DND-41 (cell line): ENCODE measurements at regions not wholly inside any gene's neighbourhood (a gene's known extent, or its start where the extent isn't known, plus 50 kb on each side); places are given as distances from the start of the nearest gene placed in this dataset.

Experiments
- ATAC-seq: fragments of 200-7000 bp; cut with Tn5 transposase; 3 replicates; pipeline ENCODE4 v1.9.1; 2021; ENCODE audit warnings: low read depth; ENCODE audit not compliant: insufficient read depth
- DNase-seq: peaks from one replicate; pipeline ENCODE4 v3.0.0-alpha.2; 2020
- H2AFZ ChIP-seq: 2 replicates; pipeline ENCODE4 v1.6.0; 2012; ENCODE audit warnings: low read depth, low read length
- H3K27ac ChIP-seq: 2 replicates; pipeline ENCODE4 v1.5.1; 2012; ENCODE audit warnings: low read length, inconsistent platforms
- H3K27me3 ChIP-seq: fragments of 200-600 bp; sonication (generic); 2 replicates; pipeline ENCODE4 v1.6.0; 2012; ENCODE audit warnings: low read length, mild to moderate bottlenecking, inconsistent platforms; ENCODE audit not compliant: insufficient read depth, poor library complexity
- H3K36me3 ChIP-seq: 2 replicates; pipeline ENCODE4 v1.5.1; 2012; ENCODE audit warnings: low read length, inconsistent platforms; ENCODE audit not compliant: insufficient read depth
- H3K4me1 ChIP-seq: 2 replicates; pipeline ENCODE4 v1.5.1; 2012; ENCODE audit warnings: mild to moderate bottlenecking, low read length; ENCODE audit not compliant: insufficient read depth
- H3K4me2 ChIP-seq: 2 replicates; pipeline ENCODE4 v1.6.0; 2012; ENCODE audit warnings: mild to moderate bottlenecking, moderate library complexity, low read length, inconsistent platforms; ENCODE audit not compliant: insufficient read depth
- H3K4me3 ChIP-seq, 2 experiments: fragments of 200-600 bp in 1 of 2; shearing (Covaris generic) in 1 of 2; 2 replicates each; pipeline ENCODE4 v1.5.1; 2012 to 2016; ENCODE audit warnings: inconsistent platforms in 2 of 2, low read length in 2 of 2, mild to moderate bottlenecking in 2 of 2, low read depth in 1 of 2, moderate library complexity in 1 of 2
- H3K79me2 ChIP-seq: 2 replicates; pipeline ENCODE4 v1.6.0; 2012; ENCODE audit warnings: low read length, inconsistent platforms; ENCODE audit not compliant: insufficient read depth
- H3K9ac ChIP-seq: 2 replicates; pipeline ENCODE4 v1.6.0; 2012; ENCODE audit warnings: low read depth, mild to moderate bottlenecking, inconsistent platforms, low read length, moderate library complexity
- H3K9me3 ChIP-seq: 2 replicates; pipeline ENCODE4 v1.5.1; 2012; ENCODE audit warnings: low read length, moderate library complexity, mild to moderate bottlenecking, inconsistent platforms; ENCODE audit not compliant: insufficient read depth, severe bottlenecking
- H4K20me1 ChIP-seq: 2 replicates; pipeline ENCODE4 v1.6.0; 2012; ENCODE audit warnings: low read length; ENCODE audit not compliant: insufficient read depth
- EZH2 ChIP-seq: IDR thresholded peaks from 3 replicates; pipeline ENCODE4 v1.6.1; 2012; ENCODE audit warnings: borderline replicate concordance, low read depth, mild to moderate bottlenecking, moderate library complexity, low read length, inconsistent platforms; ENCODE audit not compliant: severe bottlenecking
- TF ChIP-seq, protein P1 (sequence below): IDR thresholded peaks from 2 replicates; pipeline ENCODE4 v1.5.1; 2012; ENCODE audit warnings: borderline replicate concordance, low read length, moderate library complexity, mild to moderate bottlenecking; ENCODE audit not compliant: poor library complexity, severe bottlenecking; ENCODE audit errors: extremely low read depth

DNA sequence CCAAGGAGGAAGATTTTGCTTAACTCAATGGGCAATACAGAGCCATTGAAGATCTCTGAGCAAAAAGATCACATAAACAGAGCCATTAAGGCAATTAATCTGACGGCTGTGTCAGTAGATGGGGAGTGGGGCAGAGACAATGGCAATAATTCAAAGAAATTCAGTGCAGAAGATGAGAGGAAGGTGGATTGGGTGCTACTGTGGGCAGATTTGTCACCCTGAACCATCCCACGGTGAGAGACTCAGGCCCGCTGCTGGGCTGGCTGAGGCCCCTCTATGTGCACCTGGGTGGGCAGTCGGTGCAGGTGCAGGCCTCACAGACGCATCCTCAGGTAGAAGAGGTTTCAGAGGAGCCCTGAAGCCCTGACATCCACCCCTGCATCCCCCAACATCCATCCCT lies 458.6 kb downstream of the EIPR1 start:
- no peaks in the 10 kb centered on the region for H4K20me1 ChIP-seq
- H3K4me1 ChIP-seq: no peaks in the 10 kb centered on the region
- H3K9me3 ChIP-seq: no peaks in the 10 kb centered on the region
- no peak overlapping the region for H3K27ac ChIP-seq
- H3K36me3 ChIP-seq: no peaks in the 10 kb centered on the region
- H3K4me2 ChIP-seq: no peak overlapping the region
- no peak for TF ChIP-seq EZH2
- TF ChIP-seq, protein P1, sequence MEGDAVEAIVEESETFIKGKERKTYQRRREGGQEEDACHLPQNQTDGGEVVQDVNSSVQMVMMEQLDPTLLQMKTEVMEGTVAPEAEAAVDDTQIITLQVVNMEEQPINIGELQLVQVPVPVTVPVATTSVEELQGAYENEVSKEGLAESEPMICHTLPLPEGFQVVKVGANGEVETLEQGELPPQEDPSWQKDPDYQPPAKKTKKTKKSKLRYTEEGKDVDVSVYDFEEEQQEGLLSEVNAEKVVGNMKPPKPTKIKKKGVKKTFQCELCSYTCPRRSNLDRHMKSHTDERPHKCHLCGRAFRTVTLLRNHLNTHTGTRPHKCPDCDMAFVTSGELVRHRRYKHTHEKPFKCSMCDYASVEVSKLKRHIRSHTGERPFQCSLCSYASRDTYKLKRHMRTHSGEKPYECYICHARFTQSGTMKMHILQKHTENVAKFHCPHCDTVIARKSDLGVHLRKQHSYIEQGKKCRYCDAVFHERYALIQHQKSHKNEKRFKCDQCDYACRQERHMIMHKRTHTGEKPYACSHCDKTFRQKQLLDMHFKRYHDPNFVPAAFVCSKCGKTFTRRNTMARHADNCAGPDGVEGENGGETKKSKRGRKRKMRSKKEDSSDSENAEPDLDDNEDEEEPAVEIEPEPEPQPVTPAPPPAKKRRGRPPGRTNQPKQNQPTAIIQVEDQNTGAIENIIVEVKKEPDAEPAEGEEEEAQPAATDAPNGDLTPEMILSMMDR: no peak
- no peak overlapping the region for H2AFZ ChIP-seq
- no peak overlapping the region for H3K9ac ChIP-seq
- no peaks in the 10 kb centered on the region for H3K79me2 ChIP-seq
- H3K4me3 ChIP-seq: no peak overlapping the region
- H3K27me3 ChIP-seq: no peaks in the 10 kb centered on the region
- ATAC-seq: no peak
- DNase-seq: no peak

DNA sequence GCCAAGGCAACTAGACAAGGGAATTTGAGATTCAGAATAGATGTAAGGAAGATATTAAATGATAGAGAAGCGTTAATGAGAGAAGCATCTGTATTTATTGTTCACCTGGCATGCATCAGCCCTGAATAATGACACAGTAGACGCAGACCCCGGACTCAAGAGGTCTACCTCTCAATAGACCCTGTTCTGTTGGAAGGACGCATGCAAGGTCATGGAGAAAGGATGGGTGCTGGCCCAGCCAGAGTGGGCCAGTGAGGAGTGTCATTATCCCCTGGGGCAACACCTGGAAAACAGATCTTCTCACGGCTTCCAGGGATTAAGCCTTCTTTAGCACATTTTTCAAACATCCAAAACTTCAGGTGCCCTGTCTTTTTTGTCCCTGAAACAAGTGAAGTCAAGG lies 461.0 kb downstream of the EIPR1 start:
- no peak for DNase-seq
- no peak overlapping the region for H2AFZ ChIP-seq
- H3K4me3 ChIP-seq: no peak overlapping the region
- H3K4me2 ChIP-seq: no peak overlapping the region
- H3K27ac ChIP-seq: no peak overlapping the region
- H3K36me3 ChIP-seq: no peaks in the 10 kb centered on the region
- TF ChIP-seq EZH2: no peak
- TF ChIP-seq, protein P1: no peak
- H3K4me1 ChIP-seq: no peaks in the 10 kb centered on the region
- H3K9ac ChIP-seq: no peak overlapping the region
- no peaks in the 10 kb centered on the region for H3K79me2 ChIP-seq
- no peaks in the 10 kb centered on the region for H3K9me3 ChIP-seq
- no peak for ATAC-seq
- no peaks in the 10 kb centered on the region for H4K20me1 ChIP-seq
- no peaks in the 10 kb centered on the region for H3K27me3 ChIP-seq

DNA sequence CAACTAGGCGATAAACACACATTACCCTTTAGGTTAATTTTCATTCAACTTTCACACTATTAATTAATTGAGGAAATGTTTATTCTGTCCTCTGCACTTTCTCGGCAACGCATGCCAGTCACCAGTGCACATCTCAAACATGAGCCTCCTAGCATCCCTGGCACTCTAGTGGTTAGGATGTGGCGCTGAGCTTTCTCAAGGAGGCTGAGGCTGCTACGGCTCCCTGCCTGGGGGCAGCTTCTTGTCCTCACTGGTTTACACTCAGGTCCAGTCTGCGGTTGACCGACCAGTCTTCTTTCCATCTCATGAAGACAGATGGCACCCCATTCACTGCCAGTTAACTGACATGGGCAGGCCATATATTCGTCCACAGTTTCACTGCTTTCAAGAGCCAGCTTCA lies 463.4 kb downstream of the EIPR1 start:
- DNase-seq (no peak), ATAC-seq (no peak)
- Histone ChIP-seq H3K27me3 (no peaks in the 10 kb centered on the region), H3K4me3 (no peak overlapping the region), H3K27ac (no peak overlapping the region), H3K4me2 (no peak overlapping the region), H4K20me1 (no peaks in the 10 kb centered on the region), H3K9me3 (no peaks in the 10 kb centered on the region), H3K4me1 (no peaks in the 10 kb centered on the region), H3K9ac (no peak overlapping the region), H2AFZ (no peak overlapping the region), H3K79me2 (no peaks in the 10 kb centered on the region), H3K36me3 (no peaks in the 10 kb centered on the region)
- TF ChIP-seq EZH2: no peak
- TF ChIP-seq, protein P1: no peak

DNA sequence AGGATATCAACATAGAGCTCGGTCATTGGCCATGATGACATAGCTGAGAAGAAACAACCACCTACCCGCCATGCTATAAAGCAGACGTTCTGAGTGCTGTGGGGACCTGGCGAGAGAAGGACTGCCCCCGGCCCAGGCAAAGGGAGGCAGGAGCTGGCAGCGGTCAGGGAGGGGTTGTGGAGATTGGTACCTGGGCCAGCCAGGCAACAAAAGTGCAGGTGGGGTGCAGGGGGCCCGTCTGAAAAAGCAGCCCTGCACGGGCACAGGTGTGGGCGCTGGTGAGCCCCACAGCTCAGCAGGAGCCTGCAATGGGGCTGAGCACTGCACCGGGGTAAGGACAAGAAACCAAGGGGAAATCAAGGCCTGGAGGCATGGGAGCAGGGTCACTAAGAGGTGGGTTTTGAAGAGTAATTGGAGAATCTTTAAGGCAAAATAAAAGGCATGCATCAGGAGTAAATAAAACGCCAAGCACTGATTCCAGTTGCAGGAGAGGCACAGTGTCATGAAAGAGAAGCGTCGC lies 464.0 kb downstream of the EIPR1 start:
- DNase-seq (no peak), ATAC-seq (no peak)
- TF ChIP-seq, protein P1: no peak
- no peak for TF ChIP-seq EZH2
- H3K9ac ChIP-seq: no peak overlapping the region
- no peaks in the 10 kb centered on the region for H3K9me3 ChIP-seq
- no peaks in the 10 kb centered on the region for H3K79me2 ChIP-seq
- H3K36me3 ChIP-seq: no peaks in the 10 kb centered on the region
- H3K27me3 ChIP-seq: no peaks in the 10 kb centered on the region
- no peaks in the 10 kb centered on the region for H3K4me1 ChIP-seq
- H3K4me3 ChIP-seq: no peak overlapping the region
- no peaks in the 10 kb centered on the region for H4K20me1 ChIP-seq
- H3K4me2 ChIP-seq: no peak overlapping the region
- H3K27ac ChIP-seq: no peak overlapping the region
- H2AFZ ChIP-seq: no peak overlapping the region
